Body of pancreas (tissue), 4 donors: ENCODE measurements at regions not wholly inside any gene's neighbourhood (a gene's known extent, or its start where the extent isn't known, plus 50 kb on each side); places are given as distances from the start of the nearest gene placed in this dataset.

Experiments used
- ATAC-seq: fragments of 150-250 bp; one replicate; pipeline ENCODE4 v1.9.1; 2016
- DNase-seq, 4 donors: peaks; one replicate each; pipeline ENCODE4 v3.0.0-alpha.2; 2019
- H3K27ac ChIP-seq, 4 donors: fragments of 200-600 bp; sonication (generic); 1 replicate in 3 of 4; 2 replicates in 1 of 4; pipeline versions ENCODE4 v1.5.1 to v1.6.1; 2016 to 2019; ENCODE audit warnings: mild to moderate bottlenecking in 1 of 4, mixed read lengths in 1 of 4, moderate library complexity in 1 of 4
- H3K27me3 ChIP-seq, 2 donors: fragments of 200-600 bp; sonication (generic); one replicate each; pipeline ENCODE4 v1.6.0; 2016; ENCODE audit warnings: mild to moderate bottlenecking in 1 of 2
- H3K36me3 ChIP-seq, 2 donors: fragments of 200-600 bp; sonication (generic); replicated peaks in 1 of 2; 2 replicates each; pipeline ENCODE4 v1.5.1; 2016; ENCODE audit warnings: low read depth in 2 of 2; ENCODE audit not compliant: insufficient read depth in 1 of 2
- H3K4me1 ChIP-seq: fragments of 200-600 bp; sonication (generic); one replicate; pipeline ENCODE4 v1.6.0; 2016
- H3K4me3 ChIP-seq, 2 donors: fragments of 200-600 bp; sonication (generic); 1 replicate in 1 of 2; 2 replicates in 1 of 2; pipeline ENCODE4 v1.5.1; 2016 to 2019
- H3K9me3 ChIP-seq, 3 donors: fragments of 200-600 bp; sonication (generic); 1 replicate in 2 of 3; 2 replicates in 1 of 3; pipeline ENCODE4 v1.5.1; 2016
- CTCF ChIP-seq, 7 experiments: fragments of 450-650 bp in 4 of 7; fragments of 200-600 bp in 3 of 7; sonication (generic) in 3 of 7; IDR thresholded peaks; one replicate each; pipeline ENCODE4 v1.5.1; 2016 to 2019; ENCODE audit warnings: antibody characterized with exemption in 7 of 7
- POLR2A ChIP-seq, 3 donors: fragments of 450-650 bp; IDR thresholded peaks; one replicate each; pipeline ENCODE4 v1.6.1; 2016; ENCODE audit warnings: antibody characterized with exemption in 3 of 3, mild to moderate bottlenecking in 2 of 3
- WGBS, 2 donors: methylation state at CpG; one replicate each; pipeline ENCODE4 v1.1.5; 2017; 5-methylcytosine and 5-hydroxymethylcytosine counted together
- intact Hi-C: fragments of 100-400 bp; cut with DNase I; formaldehyde crosslinking; loops from one replicate; pipeline ENCODE4 v1.15.1; 2023

GRCh38 chr7:24192053-24192452 is 91.9 kb upstream of the NPY start:
- Histone ChIP-seq H3K27me3 (no peaks in the 10 kb centered on the region), H3K36me3 (no peaks in the 10 kb centered on the region), H3K27ac (no peak overlapping the region), H3K9me3 (no peaks in the 10 kb centered on the region), H3K4me1 (no peaks in the 10 kb centered on the region), H3K4me3 (no peak overlapping the region)
- WGBS, 2 donors: 34 to 37% methylated on average over 2 of the region's 2 CpGs
- TF ChIP-seq POLR2A (IDR thresholded peaks at IDR 0.05) (no peak), CTCF (IDR thresholded peaks at IDR 0.05) (no peak)
- no peak for DNase-seq
- no peak for ATAC-seq
- intact Hi-C loops: no loop called here

- no peaks in the 10 kb centered on the region for H3K27me3 ChIP-seq
- intact Hi-C loops: no loop called here
- ATAC-seq: no peak
- no peak overlapping the region for H3K4me3 ChIP-seq
- no peaks in the 10 kb centered on the region for H3K4me1 ChIP-seq
- H3K27ac ChIP-seq: no peak overlapping the region
- TF ChIP-seq CTCF (IDR thresholded peaks at IDR 0.05) (no peak), POLR2A (IDR thresholded peaks at IDR 0.05) (no peak)
- no peak for DNase-seq
- WGBS, 2 donors: 67 to 76% methylated on average over 4 of the region's 4 CpGs
- H3K9me3 ChIP-seq: no peaks in the 10 kb centered on the region
- H3K36me3 ChIP-seq: no peaks in the 10 kb centered on the region
Observed at GRCh38 chr7:24192691-24193090, 91.3 kb upstream of the NPY start.

- intact Hi-C loops: no loop called here
- H3K9me3 ChIP-seq: no peaks in the 10 kb centered on the region
- H3K36me3 ChIP-seq: no peaks in the 10 kb centered on the region
- H3K4me3 ChIP-seq: no peak overlapping the region
- WGBS, 2 donors: 76 to 83% methylated on average over 4 of the region's 4 CpGs
- TF ChIP-seq POLR2A (IDR thresholded peaks at IDR 0.05) (no peak), CTCF (IDR thresholded peaks at IDR 0.05) (no peak)
- ATAC-seq: no peak
- H3K27ac ChIP-seq: no peak overlapping the region
- H3K27me3 ChIP-seq: no peaks in the 10 kb centered on the region
- DNase-seq: no peak
- no peaks in the 10 kb centered on the region for H3K4me1 ChIP-seq
Observed at GRCh38 chr7:24197852-24198251, 86.1 kb upstream of the NPY start.

- DNase-seq (no peak), ATAC-seq (no peak)
- Histone ChIP-seq H3K27ac (no peak overlapping the region), H3K27me3 (no peaks in the 10 kb centered on the region), H3K4me1 (no peaks in the 10 kb centered on the region), H3K36me3 (no peaks in the 10 kb centered on the region), H3K4me3 (no peak overlapping the region), H3K9me3 (no peaks in the 10 kb centered on the region)
- TF ChIP-seq CTCF (IDR thresholded peaks at IDR 0.05) (no peak), POLR2A (IDR thresholded peaks at IDR 0.05) (no peak)
- intact Hi-C loops: no loop called here
- 77 to 94% methylated on average over 1 of the region's 1 CpG for WGBS, 2 donors
Observed at GRCh38 chr7:24199978-24200377, 84.0 kb upstream of the NPY start.

- Histone ChIP-seq H3K4me3 (no peak overlapping the region), H3K27me3 (no peaks in the 10 kb centered on the region), H3K27ac (no peak overlapping the region), H3K9me3 (no peaks in the 10 kb centered on the region), H3K36me3 (no peaks in the 10 kb centered on the region), H3K4me1 (no peaks in the 10 kb centered on the region)
- intact Hi-C loops: no loop called here
- WGBS, 2 donors: 71 to 79% methylated on average over 9 of the region's 9 CpGs
- ATAC-seq (no peak), DNase-seq (no peak)
- TF ChIP-seq POLR2A (IDR thresholded peaks at IDR 0.05): no peak
- TF ChIP-seq CTCF (IDR thresholded peaks at IDR 0.05): no peak
Observed at GRCh38 chr7:24200407-24200966, 83.5 kb upstream of the NPY start.
